ENCODE measurements at regions not wholly inside any gene's neighbourhood (a gene's known extent, or its start where the extent isn't known, plus 50 kb on each side); places are given as distances from the start of the nearest gene placed in this dataset.

DNA sequence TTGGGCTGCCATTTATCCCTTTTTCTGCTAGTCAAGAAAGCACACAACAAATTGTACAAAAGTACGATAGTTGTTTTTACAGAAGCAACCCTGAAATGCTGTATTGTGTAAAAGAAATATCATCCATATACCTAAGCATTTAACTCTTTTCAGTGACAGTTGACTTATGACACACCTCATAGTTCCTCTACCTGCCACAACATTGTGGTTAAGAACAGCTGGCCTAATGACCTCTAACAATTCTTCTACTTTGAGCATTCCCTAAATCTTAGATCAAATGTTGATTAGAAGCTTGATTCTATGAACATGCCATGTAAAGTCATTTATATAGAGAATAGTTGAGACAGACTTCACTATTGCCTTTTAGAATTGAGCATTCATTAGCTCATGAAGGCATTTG, 165.9 kb upstream of the SETBP1 start:
- TF ChIP-seq EZH2 (IDR thresholded peaks at IDR 0.05) (no peak), POLR2AphosphoS5 (IDR thresholded peaks at IDR 0.05; ENCODE audit: borderline replicate concordance, low read depth, low read length) (no peak), FOXP2 (optimal IDR thresholded peaks at IDR 0.05; ENCODE audit: control extremely low read depth, extremely low read length, insufficient read depth) (no peak)

All from SK-N-MC (cell line).